H9 (cell line): ENCODE measurements at regions not wholly inside any gene's neighbourhood (a gene's known extent, or its start where the extent isn't known, plus 50 kb on each side); places are given as distances from the start of the nearest gene placed in this dataset.

ENCODE experiments used
- DNase-seq: peaks from one replicate; pipeline ENCODE4 v3.0.0-alpha.2; 2017
- H2AFZ ChIP-seq: one replicate; pipeline ENCODE4 v1.6.1; 2013; ENCODE audit warnings: mild to moderate bottlenecking, low read length, control low read depth, moderate library complexity
- H2AK5ac ChIP-seq: 2 replicates; pipeline ENCODE4 v1.6.1; 2013; ENCODE audit warnings: low read length, control low read depth, mixed read lengths; ENCODE audit not compliant: insufficient read length
- H2BK120ac ChIP-seq: one replicate; pipeline ENCODE4 v1.6.1; 2013; ENCODE audit warnings: low read depth, mild to moderate bottlenecking, low read length, control low read depth, inconsistent platforms; ENCODE audit not compliant: poor library complexity, severe bottlenecking
- H2BK12ac ChIP-seq: 2 replicates; pipeline ENCODE4 v1.6.1; 2013; ENCODE audit warnings: low read length, control low read depth, mixed read lengths, low read depth; ENCODE audit not compliant: insufficient read length
- H2BK15ac ChIP-seq: 2 replicates; pipeline ENCODE4 v1.6.1; 2013; ENCODE audit warnings: low read depth, low read length, control low read depth
- H2BK20ac ChIP-seq: one replicate; pipeline ENCODE4 v1.6.1; 2013; ENCODE audit warnings: low read depth, mild to moderate bottlenecking, low read length, control low read depth, inconsistent platforms; ENCODE audit not compliant: poor library complexity, severe bottlenecking
- H2BK5ac ChIP-seq: 2 replicates; pipeline ENCODE4 v1.6.1; 2013; ENCODE audit warnings: low read length, control low read depth, mixed read lengths; ENCODE audit not compliant: insufficient read length
- H3K14ac ChIP-seq: 2 replicates; pipeline ENCODE4 v1.6.1; 2013; ENCODE audit warnings: low read length, control low read depth; ENCODE audit not compliant: insufficient read depth
- H3K18ac ChIP-seq: 2 replicates; pipeline ENCODE4 v1.6.1; 2013; ENCODE audit warnings: low read depth, mild to moderate bottlenecking, mixed read lengths, low read length, control low read depth; ENCODE audit not compliant: insufficient read length
- H3K23ac ChIP-seq: 2 replicates; pipeline ENCODE4 v1.6.1; 2013; ENCODE audit warnings: low read length, control low read depth, mixed read lengths, low read depth; ENCODE audit not compliant: insufficient read length
- H3K23me2 ChIP-seq: 2 replicates; pipeline ENCODE4 v1.6.1; 2013; ENCODE audit warnings: low read depth, mild to moderate bottlenecking, mixed read lengths, low read length, control low read depth; ENCODE audit not compliant: insufficient read length, poor library complexity, severe bottlenecking
- H3K27ac ChIP-seq: 2 replicates; pipeline ENCODE4 v1.5.1; 2013; ENCODE audit warnings: low read length, control low read depth, mixed read lengths, low read depth; ENCODE audit not compliant: insufficient read length
- H3K27me3 ChIP-seq: 2 replicates; pipeline ENCODE4 v1.6.1; 2013; ENCODE audit warnings: low read length, control low read depth, inconsistent platforms; ENCODE audit not compliant: insufficient read depth
- H3K4ac ChIP-seq: 2 replicates; pipeline ENCODE4 v1.6.1; 2013; ENCODE audit warnings: low read depth, mild to moderate bottlenecking, control low read depth, inconsistent platforms, low read length, moderate library complexity
- H3K4me1 ChIP-seq: 2 replicates; pipeline ENCODE4 v1.6.1; 2013; ENCODE audit warnings: low read length, control low read depth, inconsistent platforms; ENCODE audit not compliant: insufficient read depth
- H3K4me2 ChIP-seq: 2 replicates; pipeline ENCODE4 v1.6.1; 2013; ENCODE audit warnings: low read length, control low read depth, mixed read lengths; ENCODE audit not compliant: insufficient read length, insufficient read depth
- H3K56ac ChIP-seq: 2 replicates; pipeline ENCODE4 v1.6.1; 2013; ENCODE audit warnings: low read depth, mild to moderate bottlenecking, mixed read lengths, low read length, control low read depth; ENCODE audit not compliant: insufficient read length
- H3K79me1 ChIP-seq: 2 replicates; pipeline ENCODE4 v1.6.1; 2013; ENCODE audit warnings: low read depth, mild to moderate bottlenecking, moderate library complexity, low read length, control low read depth, inconsistent platforms; ENCODE audit not compliant: insufficient read depth, poor library complexity, severe bottlenecking
- H3K79me2 ChIP-seq: 2 replicates; pipeline ENCODE4 v1.6.1; 2013; ENCODE audit warnings: low read length, control low read depth, inconsistent platforms; ENCODE audit not compliant: insufficient read depth
- H3K9ac ChIP-seq: 2 replicates; pipeline ENCODE4 v1.6.1; 2013; ENCODE audit warnings: low read length, control low read depth, mixed read lengths; ENCODE audit not compliant: insufficient read length; ENCODE audit errors: extremely low read depth
- H3K9me3 ChIP-seq: one replicate; pipeline ENCODE4 v1.6.1; 2013; ENCODE audit warnings: low read depth, low read length, inconsistent platforms; ENCODE audit not compliant: control insufficient read depth
- H3T11ph ChIP-seq: one replicate; pipeline ENCODE4 v1.6.1; 2013; ENCODE audit warnings: mild to moderate bottlenecking, low read length, control low read depth, inconsistent platforms
- H4K20me1 ChIP-seq: one replicate; pipeline ENCODE4 v1.6.1; 2013; ENCODE audit not compliant: control insufficient read depth, insufficient read length, insufficient read depth
- H4K5ac ChIP-seq: 2 replicates; pipeline ENCODE4 v1.6.1; 2013; ENCODE audit warnings: low read depth, mild to moderate bottlenecking, mixed read lengths, low read length, control low read depth; ENCODE audit not compliant: insufficient read length
- H4K8ac ChIP-seq: replicated peaks from 2 replicates; pipeline ENCODE4 v1.6.1; 2013; ENCODE audit warnings: low read length, control low read depth, mixed read lengths, low read depth; ENCODE audit not compliant: insufficient read length
- H4K91ac ChIP-seq: 2 replicates; pipeline ENCODE4 v1.6.1; 2013; ENCODE audit warnings: low read depth, mild to moderate bottlenecking, moderate library complexity, mixed read lengths, low read length, control low read depth; ENCODE audit not compliant: insufficient read length
- H3K27ac Mint-ChIP-seq, 3 experiments: 2 replicates in 2 of 3; 3 replicates in 1 of 3; pipeline ENCODE4 v1.8.0; 2020 to 2021; ENCODE audit warnings: mixed read lengths in 3 of 3, mild to moderate bottlenecking in 1 of 3, moderate library complexity in 1 of 3
- H3K27me3 Mint-ChIP-seq: 2 replicates; pipeline ENCODE4 v1.8.0; 2021; ENCODE audit warnings: low read depth, mild to moderate bottlenecking, moderate library complexity, mixed read lengths
- H3K36me3 Mint-ChIP-seq, 3 experiments: 2 replicates in 2 of 3; 3 replicates in 1 of 3; pipeline ENCODE4 v1.8.0; 2020 to 2021; ENCODE audit warnings: low read depth in 3 of 3, mixed read lengths in 3 of 3; ENCODE audit not compliant: insufficient read depth in 1 of 3
- H3K4me1 Mint-ChIP-seq, 2 experiments: 2 replicates each; pipeline ENCODE4 v1.8.0; 2020; ENCODE audit warnings: mixed read lengths in 2 of 2
- H3K4me3 Mint-ChIP-seq, 2 experiments: 2 replicates in 1 of 2; 3 replicates in 1 of 2; pipeline ENCODE4 v1.8.0; 2020 to 2021; ENCODE audit warnings: mild to moderate bottlenecking in 2 of 2, mixed read lengths in 2 of 2, moderate library complexity in 1 of 2
- H3K9me3 Mint-ChIP-seq, 2 experiments: 2 replicates in 1 of 2; 3 replicates in 1 of 2; pipeline ENCODE4 v1.8.0; 2020; ENCODE audit warnings: mild to moderate bottlenecking in 2 of 2, mixed read lengths in 2 of 2, moderate library complexity in 1 of 2
- CTCF ChIP-seq: fragments of 200-600 bp; sonication (generic); conservative IDR thresholded peaks from 3 replicates; pipeline ENCODE4 v1.8.0; 2021; ENCODE audit warnings: antibody characterized with exemption, mild to moderate bottlenecking
- WGBS: extraction: QIAGEN DNeasy Blood & Tissue Kit; methylation state at CpG from one replicate; pipeline ENCODE4 v1.1.7; 2013; ENCODE audit warnings: missing lambda C conversion rate, low lambda C conversion rate, mixed read lengths; ENCODE audit not compliant: insufficient read length; ENCODE audit errors: extremely low coverage; 5-methylcytosine and 5-hydroxymethylcytosine counted together

DNA sequence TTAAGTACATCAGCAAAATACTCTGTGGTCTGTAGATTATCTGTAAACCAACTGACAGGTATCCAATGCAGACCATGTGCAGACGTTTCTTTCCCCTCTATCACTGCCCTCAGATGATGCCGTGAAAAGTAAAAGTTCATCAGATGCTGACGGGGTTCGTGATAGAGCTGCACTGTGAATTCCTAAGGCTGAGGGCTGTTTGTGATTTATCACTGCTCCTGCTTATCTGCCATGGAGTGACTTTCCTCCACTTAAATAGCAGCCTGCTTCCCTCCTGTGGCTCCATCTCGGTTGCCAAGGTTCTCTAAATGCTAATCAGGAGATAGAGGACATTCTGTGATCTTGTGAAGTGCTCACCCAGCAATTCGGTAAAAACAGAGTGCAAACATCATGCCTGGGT is 89.3 kb upstream of the SRD5A3 start:
- Histone ChIP-seq H3T11ph (no peak overlapping the region), H2BK15ac (no peak overlapping the region), H3K56ac (no peak overlapping the region), H4K20me1 (no peaks in the 10 kb centered on the region), H3K9ac (no peak overlapping the region), H3K4me1 (peaks cover 8% of the 10 kb centered on the region; the same call in 1 of the 2 replicates), H4K8ac (no peak overlapping the region), H3K27me3 (no peaks in the 10 kb centered on the region), H2BK12ac (no peak overlapping the region), H3K18ac (no peak overlapping the region), H3K79me2 (no peaks in the 10 kb centered on the region), H3K4me2 (no peak overlapping the region), H3K23ac (no peak overlapping the region), H4K5ac (no peak overlapping the region), H2BK20ac (no peak overlapping the region), H3K79me1 (no peaks in the 10 kb centered on the region), H3K14ac (no peak overlapping the region), H2AFZ (no peak overlapping the region), H4K91ac (no peak overlapping the region), H2BK120ac (no peak overlapping the region), H2BK5ac (no peak overlapping the region), H3K4ac (no peak overlapping the region), H3K23me2 (no peaks in the 10 kb centered on the region), H3K9me3 (no peaks in the 10 kb centered on the region), H3K27ac (no peak overlapping the region), H2AK5ac (no peak overlapping the region)
- H3K4me1 Mint-ChIP-seq: peaks cover 18 to 26% of the 10 kb centered on the region in 2 experiments
- no peak overlapping the region for H3K4me3 Mint-ChIP-seq
- H3K9me3 Mint-ChIP-seq: no peaks in the 10 kb centered on the region
- H3K27ac Mint-ChIP-seq: no peak overlapping the region; a peak in 1 of 7 replicates
- no peaks in the 10 kb centered on the region for H3K36me3 Mint-ChIP-seq
- WGBS: no CpG with 5 or more reads among the region's 6 CpGs
- no peak for DNase-seq
- TF ChIP-seq CTCF: no peak
- no peaks in the 10 kb centered on the region for H3K27me3 Mint-ChIP-seq
